ENCODE measurements at regions not wholly inside any gene's neighbourhood (a gene's known extent, or its start where the extent isn't known, plus 50 kb on each side); places are given as distances from the start of the nearest gene placed in this dataset.
"Not testable (repeated sequence)": the region's sequence is repeated elsewhere in the genome, so short reads cannot be mapped to it uniquely, and the experiment has no call there.

- DNase-seq (ENCODE audit: low read depth in 2 of 2), result no peak
These were observed 452.1 kb downstream of the RAP2B start for GRCh38 chr3:153614140-153614539.

- DNase-seq (ENCODE audit: low read depth in 2 of 2), result no peak
These were observed 452.5 kb downstream of the RAP2B start for GRCh38 chr3:153614563-153614962.

DNA sequence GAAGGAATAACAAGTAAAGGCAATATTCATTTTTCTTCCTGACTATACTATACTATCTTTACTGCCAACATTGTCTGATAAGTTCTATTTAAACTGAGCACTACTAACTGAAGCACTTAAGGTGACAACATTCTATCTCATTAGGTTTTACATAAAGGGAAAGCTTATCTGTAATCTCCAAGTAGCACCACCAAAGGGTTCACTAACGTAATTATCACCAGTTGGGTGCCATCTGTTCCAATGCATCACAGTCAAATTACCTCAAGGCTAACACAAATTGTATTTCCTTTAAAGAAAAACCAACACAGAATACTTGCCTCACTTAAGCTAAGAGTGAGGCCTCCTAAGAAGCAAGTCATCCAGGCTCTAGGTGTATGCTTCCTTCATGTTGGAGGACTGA lies 453.8 kb downstream of the RAP2B start:
- no peak for DNase-seq (ENCODE audit: low read depth in 2 of 2)

DNA sequence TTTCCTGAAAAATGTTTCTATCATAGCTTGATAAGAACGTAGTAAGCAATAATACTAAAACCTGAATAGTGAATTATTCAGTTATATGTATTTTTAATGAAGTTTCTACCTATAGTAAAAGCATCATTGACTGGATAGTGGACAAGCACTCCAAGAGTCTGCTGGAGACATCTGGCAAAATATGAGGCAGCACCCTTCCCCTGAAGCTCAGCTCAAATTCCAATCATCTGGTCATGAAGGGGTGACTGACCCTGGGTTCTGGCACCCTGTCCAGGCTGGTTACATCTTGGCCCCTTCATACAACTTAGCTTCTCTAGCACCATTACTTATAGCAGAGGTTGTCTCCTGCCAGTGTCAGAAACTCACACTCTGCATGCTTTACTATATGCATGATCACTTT lies 455.4 kb downstream of the RAP2B start:
- no peak for DNase-seq (ENCODE audit: low read depth in 2 of 2)

- DNase-seq (ENCODE audit: low read depth in 2 of 2), result no peak
These were observed 456.1 kb downstream of the RAP2B start for GRCh38 chr3:153618176-153618575.

DNA sequence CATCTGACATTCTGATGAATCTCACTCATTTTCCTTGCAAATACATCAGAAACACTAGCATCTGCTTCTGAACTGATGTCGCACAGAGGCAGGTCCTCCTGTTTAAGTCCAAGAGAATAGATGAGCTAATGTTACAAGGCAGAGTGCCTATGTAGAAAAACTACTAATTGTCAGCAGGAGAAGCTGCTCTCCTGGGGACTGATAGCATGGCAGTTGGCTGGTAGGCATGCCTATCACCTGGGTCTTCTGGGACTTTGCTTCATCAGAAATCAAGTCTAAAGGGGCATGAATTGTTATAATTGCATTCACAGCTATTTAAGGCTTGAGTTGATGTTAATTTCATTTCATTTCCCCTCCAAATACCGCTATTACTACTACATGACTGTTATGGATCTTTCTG lies 457.2 kb downstream of the RAP2B start:
- no peak for DNase-seq (ENCODE audit: low read depth in 2 of 2)

GRCh38 chr3:153621953-153622352 lies 459.9 kb downstream of the RAP2B start:
- no peak for DNase-seq (ENCODE audit: low read depth in 2 of 2)

- no peak for DNase-seq (ENCODE audit: low read depth in 2 of 2)
These were observed 461.8 kb downstream of the RAP2B start for GRCh38 chr3:153623834-153624233.

- no peak for DNase-seq (ENCODE audit: low read depth in 2 of 2)
These were observed 462.4 kb downstream of the RAP2B start for GRCh38 chr3:153624310-153625030.

GRCh38 chr3:153625506-153625905 lies 463.5 kb downstream of the RAP2B start:
- no peak for DNase-seq (ENCODE audit: low read depth in 2 of 2)

GRCh38 chr3:153626158-153626557 lies 464.1 kb downstream of the RAP2B start:
- DNase-seq (ENCODE audit: low read depth in 2 of 2), result no peak

DNA sequence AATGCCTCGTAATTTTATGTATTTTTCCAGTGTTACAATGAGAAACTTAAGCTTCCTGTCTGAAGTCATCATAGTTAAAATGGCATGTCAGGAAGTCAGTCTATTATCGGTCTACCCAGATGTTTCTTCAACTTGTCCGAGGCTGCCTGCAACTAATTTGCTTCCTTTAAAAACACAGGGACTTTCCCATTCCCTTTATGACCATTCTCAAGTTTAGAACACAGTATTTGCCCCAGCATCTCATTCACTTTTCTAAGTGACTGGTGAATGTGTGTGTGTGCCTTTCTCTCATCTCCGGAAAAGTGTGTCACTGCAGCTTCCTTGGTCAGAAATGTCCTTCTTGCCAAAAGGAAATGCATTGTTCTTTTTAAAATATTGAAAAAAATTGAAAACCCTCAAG lies 466.6 kb downstream of the RAP2B start:
- no peak for DNase-seq (ENCODE audit: low read depth in 2 of 2)

- DNase-seq (ENCODE audit: low read depth in 2 of 2), result no peak
These were observed 467.1 kb downstream of the RAP2B start for GRCh38 chr3:153629148-153629547.

DNA sequence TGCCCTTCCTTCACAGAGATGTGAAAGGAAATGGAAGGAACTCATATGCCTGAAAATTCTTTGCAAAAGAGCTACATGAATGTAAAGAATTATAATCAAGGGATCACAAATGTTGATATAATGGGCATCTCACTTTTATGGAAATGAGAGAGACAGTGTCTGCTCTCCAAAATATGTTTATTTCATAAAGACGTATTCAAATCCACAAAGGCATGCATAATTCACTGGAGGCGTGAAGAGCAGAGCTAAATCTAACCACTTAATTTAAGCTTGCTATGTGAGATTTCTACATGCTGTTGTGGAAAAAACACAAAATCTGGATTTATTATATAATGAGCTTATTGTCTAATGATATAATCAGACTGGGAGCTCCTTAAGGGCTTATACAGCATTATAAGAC lies 469.1 kb downstream of the RAP2B start:
- no peak for DNase-seq (ENCODE audit: low read depth in 2 of 2)

DNA sequence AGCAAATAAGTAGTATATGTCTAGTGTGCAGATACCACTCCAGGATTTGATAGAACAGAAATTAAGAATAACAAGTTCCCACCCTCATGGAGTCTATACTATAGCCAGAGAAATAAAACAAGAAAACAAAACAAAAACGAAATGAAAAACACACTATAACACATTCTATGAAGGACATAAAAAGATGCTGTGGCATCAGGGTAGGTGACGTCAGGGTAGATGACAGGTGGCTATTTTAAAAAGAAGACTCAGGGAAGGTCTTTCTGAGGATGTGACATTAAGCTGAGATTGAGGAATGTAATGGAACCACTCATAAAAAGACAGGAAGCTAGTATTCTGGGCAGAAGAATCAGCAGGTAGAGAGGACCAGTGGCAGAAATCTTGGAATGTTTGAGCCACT lies 469.6 kb downstream of the RAP2B start:
- DNase-seq (ENCODE audit: low read depth in 2 of 2), result no peak

DNA sequence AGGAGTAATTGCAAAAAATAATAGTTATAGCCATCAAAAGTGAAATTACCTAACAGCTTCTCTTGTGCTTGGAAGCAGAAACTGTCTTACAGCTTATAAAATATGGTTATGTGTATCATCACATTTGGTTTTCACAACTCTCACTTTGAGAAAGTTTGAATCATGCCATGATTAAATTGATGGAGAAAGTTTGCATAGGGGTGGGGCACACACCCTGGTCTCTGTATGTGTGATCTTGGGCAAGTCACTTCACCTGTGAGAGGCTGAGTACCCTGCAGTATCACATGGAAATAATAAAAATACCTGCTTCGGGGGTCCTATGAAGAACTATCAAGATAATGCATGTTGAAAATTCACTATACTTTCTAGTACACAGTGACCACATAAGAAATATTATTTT lies 471.4 kb downstream of the RAP2B start:
- DNase-seq (ENCODE audit: low read depth in 2 of 2), result no peak

GRCh38 chr3:153634683-153635082 lies 472.7 kb downstream of the RAP2B start:
- DNase-seq (ENCODE audit: low read depth in 2 of 2), result no peak

GRCh38 chr3:153639631-153640030 lies 477.6 kb downstream of the RAP2B start:
- DNase-seq (ENCODE audit: low read depth in 2 of 2), result no peak

DNA sequence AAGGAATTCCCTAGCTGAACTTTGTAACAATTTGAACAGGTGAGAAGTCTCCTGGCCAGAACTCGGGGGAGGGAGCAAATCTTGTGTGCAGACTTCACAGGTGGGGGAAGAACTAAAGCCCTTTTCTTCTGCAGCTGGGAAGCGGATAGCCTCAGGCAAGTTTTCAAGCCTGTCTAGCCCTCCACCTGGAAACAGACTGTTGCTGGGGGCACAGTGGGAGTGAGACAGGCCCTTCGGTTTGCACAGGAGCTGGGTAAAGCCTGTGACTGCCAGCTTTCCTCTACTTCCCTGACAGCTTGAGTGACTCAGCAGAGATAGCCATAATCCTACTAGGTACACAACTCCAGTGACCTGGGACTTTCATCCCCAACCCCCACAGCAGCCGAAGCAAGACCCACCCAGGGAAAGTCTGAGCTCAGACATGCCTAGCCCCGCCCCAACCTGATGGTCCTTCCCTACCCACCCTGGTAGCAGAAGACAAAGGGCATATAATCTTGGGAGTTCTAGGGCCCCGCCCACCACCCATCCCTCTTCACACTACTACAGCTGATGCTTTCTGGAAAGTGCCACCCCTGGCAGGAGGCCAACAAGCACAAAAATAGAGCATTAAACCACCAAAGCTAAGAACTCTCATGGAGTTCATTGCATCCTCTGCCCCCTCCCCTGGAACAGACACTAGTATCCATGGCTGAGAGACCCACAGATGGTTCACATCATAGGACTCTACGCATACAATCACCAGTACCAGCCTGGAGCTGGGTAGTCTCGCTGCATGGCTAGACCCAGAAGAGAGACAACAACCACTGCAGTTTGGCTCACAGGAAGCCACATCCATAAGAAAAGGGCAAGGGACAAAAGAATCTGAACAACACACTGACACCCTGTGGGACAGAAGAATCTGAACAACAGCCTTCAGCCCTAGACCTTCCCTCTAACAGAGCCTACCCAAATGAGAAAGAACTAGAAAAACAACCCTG lies 479.0 kb downstream of the RAP2B start:
- DNase-seq (ENCODE audit: low read depth in 2 of 2), result no peak

DNA sequence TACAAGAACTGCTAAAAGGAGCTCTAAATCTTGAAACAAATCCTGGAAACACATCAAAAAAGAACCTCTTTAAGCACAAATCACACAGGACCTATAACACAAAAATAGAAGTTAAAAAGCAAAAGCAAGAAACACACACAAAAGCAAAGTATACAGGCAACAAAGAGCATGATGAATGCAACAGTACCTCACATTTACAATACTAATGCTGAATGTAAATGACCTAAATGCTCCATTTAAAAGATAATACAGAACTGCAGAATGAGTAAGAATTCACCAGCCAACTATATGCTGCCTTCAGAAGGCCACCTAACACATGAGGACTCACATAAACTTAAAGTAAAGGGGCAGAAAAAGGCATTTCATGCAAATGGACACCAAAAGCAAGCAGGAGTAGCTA lies 478.6 kb upstream of the ARHGEF26 start:
- not testable (repeated sequence) for DNase-seq (ENCODE audit: low read depth in 2 of 2)

DNA sequence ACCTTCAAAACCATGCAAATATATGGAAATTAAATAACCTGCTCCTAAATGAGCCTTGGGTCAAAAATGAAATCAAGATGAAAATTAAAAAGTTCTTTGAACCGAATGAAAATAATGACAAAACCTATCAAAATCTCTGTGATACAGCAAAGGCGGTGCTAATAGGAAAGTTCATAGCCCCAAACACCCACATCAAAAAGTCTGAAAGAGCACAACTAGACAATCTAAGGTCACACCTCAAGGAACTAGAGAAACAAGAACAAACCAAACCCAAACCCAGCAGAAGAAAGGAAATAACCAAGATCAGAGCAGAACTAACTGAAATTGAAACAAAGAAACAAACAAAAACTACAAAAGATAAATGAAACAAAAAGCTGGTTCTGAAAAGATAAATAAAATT lies 477.7 kb upstream of the ARHGEF26 start:
- not testable (repeated sequence) for DNase-seq (ENCODE audit: low read depth in 2 of 2)

- DNase-seq (ENCODE audit: low read depth in 2 of 2), result no peak
These were observed 471.8 kb upstream of the ARHGEF26 start for GRCh38 chr3:153649286-153649839.

DNA sequence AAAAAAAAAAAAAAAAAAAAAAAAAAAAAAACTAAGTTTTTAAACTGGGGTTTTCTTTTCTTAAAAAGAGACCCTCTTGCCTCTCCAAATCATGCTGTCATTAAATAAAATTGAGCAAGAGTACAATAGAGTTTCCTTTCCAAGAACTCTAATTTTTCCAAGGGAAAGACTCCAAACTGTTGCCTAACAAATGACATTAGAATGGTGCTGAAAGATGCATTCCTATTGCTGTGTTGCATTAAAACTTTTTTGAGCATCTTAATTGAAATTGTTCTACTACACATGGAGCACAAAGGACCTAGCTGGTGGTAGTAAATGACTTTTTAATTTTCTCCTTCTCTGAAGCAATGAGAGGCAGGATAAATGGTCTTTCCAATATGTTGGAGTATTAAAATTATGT lies 469.1 kb upstream of the ARHGEF26 start:
- no peak for DNase-seq (ENCODE audit: low read depth in 2 of 2)

All from stimulated activated CD8-positive, alpha-beta memory T cell treated with anti-CD3 and anti-CD28 coated beads, Interleukin-15, amount 100 ng/mL, for 48 hours (primary cell).